Stimulated activated CD4-positive, alpha-beta T cell treated with anti-CD3 and anti-CD28 coated beads, Interleukin-15, amount 100 ng/mL, for 1 hour (primary cell): ENCODE measurements at regions not wholly inside any gene's neighbourhood (a gene's known extent, or its start where the extent isn't known, plus 50 kb on each side); places are given as distances from the start of the nearest gene placed in this dataset.

Experiments used
- DNase-seq, 2 donors: peaks; one replicate each; pipeline ENCODE4 v3.0.0-alpha.2; 2020; ENCODE audit warnings: low read depth in 1 of 2, low spot score in 1 of 2

DNA sequence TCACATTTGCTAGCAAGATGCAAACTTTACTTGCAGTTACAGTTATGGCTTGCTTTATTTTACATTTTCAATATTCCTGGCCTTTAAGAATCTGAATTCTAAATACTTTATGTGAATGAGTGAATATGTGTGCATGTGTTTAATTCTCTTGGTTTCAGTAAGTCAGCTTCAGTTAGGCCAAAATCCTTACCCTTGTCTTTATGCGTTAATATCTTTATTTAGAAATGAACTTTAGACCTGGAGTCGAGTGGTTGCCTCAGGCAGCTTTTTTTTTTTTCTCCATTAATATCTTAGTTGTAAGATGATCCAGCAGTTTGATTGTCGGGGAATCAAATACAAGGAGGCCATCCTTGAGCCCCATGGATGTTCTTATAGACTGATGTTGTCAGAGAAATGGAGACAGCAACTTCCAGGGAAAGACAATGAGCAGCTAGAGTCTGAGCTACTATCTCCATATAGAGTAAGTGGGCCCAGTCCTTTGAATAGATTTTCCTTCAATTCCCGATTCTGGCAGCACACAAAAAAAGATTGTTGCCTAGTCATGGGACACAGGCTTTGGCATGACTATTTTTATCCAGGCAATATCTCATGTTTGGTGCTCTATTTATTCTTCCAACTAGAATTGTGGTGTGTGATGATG lies 398.0 kb downstream of the DHX35 start:
- DNase-seq = no peak

DNA sequence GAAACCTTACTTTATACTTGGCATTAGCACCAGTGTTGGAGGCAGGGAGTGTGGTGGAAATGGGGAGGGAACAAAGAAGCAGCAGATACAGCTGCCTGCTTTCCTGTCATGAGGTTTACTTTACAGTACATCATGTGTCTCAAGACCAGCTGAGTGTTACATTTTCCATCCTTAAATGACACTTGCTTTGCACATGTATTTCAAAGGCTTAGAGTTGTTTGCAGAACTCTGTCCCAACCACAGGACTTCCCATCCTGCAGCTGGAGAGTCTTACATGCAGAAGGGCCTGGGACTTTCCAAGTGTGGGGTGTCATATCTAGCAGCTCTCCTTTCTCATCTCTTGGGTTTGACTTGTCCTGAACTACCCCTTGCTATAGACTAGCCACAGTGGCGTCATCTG lies 395.9 kb downstream of the DHX35 start:
- no peak for DNase-seq

DNA sequence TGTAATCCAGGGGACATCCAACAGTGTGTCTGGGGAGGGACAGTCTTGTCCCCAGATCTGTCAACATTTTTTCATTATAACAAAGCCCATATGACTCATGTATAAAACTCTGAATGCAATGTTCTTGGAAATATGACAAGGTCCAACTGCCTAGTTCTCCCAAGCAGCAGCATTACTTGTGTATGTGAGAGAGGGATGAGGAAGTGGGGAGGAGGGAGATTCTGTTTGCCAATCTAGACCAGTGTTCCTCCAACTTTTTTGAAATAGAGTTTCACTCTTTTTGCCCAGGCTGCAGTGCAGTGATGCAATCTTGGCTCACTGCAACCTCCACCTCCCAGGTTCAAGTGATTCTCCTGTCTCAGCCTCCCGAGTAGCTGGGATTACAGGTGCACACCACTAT lies 394.8 kb downstream of the DHX35 start:
- DNase-seq = no peak

DNA sequence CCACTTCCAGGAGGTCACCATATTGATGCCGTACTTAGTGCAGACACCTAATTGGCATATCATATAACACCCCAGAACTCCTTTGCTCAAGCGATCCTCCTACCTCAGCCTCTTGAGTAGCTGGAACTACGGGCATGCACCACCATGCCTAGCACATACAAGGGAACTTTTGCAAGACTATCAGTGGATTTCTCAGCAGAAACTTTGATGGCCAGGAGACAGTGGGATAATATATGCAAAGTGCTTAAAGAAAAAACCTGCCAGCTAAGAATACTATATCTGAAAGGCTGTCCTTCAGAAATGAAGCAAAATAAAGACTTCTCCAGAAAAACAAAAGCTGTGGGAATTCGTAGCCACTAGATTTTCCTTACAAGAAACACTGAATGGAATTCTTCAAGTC lies 387.1 kb downstream of the DHX35 start:
- DNase-seq = no peak

DNA sequence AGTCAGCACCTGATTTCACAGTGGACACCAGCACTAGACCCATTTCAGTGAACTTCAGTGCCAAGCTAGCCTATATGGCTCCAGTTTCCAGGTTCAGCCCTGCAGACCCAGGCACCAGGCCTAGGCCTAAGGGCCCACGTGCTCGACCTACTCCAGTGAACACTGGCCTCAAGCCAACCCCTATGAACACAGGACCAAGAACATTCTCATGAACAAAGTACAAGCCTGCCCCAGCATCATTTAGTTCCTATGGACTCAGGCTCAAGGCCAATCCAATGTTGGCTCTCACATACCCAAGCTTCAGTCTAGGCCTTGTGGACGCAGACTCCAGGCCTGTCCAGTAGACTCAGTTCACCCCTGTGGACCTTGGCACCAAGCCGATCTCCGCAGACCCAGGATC lies 385.5 kb downstream of the DHX35 start:
- DNase-seq = no peak

DNA sequence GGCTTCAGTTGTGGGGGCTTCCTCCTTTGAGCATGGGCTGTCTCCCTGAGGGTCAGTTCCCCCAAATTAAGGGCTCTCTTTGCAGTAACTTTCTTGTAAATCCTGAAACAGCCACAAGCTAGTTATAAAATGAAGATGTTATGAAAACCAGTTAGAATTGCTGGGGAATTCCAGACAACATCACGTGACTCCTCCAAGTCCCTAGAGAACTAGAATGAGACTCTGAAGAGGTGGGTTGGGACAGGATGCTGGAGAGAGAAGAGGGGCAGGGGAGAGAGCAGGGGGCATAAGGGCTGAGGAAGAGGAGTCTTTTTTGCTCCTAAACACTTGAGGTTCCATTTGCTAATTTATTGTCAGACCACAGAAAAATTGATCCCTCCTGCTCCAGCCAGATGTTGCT lies 380.3 kb downstream of the DHX35 start:
- no peak for DNase-seq

DNA sequence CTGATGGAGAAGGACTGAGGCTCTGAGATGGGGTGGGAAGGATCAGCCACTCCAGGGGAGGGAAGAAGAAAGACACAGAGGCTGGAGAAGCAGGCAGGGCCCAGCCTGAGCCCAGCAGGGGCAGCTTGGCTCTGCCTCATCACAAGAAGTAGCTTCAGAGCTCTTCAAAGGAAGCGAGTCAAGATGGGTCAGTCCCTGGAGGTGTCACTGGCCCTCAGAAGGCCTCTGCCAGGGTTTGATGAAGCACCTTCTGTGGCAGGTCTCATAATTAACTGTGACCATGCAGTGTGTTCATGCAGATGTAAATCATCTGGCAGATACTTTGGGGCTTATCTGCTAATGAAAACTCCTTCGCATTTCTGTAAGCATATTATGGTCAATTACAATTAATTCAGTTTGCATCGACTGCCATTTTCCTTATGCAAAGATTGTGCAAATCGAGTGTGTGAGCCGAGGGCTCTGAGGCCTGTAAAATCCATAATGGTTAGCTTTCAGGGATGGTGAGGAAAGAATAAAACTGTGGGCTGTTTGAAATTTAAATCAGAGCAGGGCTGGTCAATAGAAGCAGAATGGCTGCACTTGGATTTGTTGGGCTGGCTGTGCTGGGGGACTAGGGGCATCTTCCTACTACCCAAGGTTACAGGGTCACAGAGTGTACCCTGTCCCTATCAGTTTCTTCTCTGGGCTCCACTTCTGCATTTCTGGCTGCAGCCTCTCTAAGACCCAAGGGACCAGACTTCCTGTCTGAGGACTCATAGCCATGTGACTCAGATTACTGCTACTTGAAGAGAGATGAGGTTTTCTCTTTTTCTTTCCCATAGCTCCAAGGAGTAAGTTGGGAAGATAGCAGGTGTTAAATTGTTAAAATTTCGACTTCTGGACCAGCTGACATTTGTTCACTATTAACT lies 376.6 kb downstream of the DHX35 start:
- DNase-seq = no peak

DNA sequence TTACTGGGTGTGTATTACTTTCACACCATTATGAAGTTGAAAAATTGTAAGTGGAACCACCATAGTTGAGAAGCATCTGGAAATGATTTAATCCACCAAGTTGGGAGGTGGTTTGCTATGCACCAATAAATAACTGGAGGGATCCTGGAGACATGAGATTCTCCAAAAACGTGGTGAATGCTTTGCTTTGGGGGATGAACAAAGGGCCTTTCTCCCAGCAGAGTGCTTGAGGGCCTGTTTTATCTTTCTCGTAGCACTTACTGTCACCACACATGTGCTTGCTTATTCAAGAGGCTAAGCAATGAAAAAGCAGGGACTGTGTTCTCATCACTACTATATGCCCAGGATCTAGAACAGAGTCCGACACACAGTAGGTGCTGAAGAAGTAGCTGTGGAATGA lies 371.1 kb downstream of the DHX35 start:
- no peak for DNase-seq

DNA sequence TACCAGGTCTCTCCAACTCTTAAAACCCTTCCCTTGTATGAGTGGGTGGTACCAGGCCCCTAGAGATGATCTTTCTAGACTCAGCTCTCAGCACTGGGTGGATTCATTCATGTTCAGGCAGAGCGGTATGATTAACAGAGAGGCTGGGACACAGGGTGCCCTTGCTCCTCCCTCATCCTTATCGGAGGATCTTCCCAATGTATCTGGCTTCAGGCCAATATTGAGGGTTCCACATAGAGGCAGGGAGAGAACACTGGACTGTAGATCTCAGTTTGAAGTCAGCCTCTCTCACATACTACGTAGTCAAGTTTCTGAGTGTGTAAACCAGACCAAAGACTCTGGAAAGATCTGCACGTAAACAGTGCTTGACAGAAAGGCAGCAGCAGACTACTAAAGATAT lies 366.2 kb downstream of the DHX35 start:
- no peak for DNase-seq

DNA sequence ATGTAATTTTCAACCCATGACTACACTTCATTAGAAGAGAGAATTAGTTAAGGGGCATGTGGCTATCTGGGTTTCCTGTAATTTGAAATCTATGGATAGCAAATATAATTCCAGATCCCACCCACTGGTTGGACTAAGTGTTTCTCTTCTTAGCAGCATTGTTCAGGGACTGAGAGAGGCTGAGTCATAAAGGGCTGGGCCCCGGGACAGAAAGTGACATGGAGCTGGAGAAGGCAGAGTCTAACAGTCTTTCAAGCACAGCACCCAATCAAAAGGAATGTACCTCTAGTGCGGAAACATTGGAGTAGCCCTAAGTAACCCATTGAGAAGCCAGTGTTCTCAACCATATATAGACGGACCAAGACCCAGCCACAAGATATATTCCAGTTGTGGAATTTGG lies 363.9 kb downstream of the DHX35 start:
- no peak for DNase-seq

DNA sequence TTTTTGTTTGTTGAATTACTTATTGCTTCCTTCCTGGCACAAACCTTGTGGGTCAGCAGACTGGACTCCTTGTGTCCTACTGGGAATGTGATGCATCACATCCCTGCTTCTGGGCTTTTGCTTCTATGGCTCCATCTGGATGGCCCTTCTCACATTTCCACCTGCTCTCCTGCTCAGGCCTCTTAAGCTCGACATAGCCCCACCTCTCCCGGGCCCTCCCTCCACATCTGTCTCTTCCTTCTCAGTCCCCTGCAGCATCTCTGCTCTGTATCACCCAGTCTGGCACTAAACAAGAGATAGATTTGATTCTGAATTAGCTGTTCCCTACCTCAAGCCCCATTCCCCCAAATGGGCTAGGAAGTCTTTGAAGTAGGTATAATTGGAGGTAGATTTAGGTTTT lies 356.8 kb downstream of the DHX35 start:
- DNase-seq = no peak

DNA sequence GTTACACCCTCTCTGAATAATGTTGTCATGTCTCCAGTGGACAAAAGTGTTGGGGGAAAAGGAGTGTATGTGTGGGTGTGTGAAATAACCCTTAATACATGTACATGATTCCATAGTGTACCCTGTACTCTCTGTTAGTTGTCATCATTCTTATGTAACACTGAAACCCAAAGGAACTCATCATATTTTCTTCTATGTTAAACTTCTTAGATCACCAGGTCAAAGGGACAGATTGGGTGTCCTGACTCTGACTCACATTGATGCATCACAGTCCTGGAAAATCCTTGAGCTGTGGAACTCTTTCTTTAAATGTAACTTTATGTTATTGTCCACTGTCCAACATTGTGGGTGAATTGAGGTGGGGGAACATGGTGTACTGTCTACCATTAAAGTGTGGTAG lies 350.5 kb downstream of the DHX35 start:
- DNase-seq = no peak

DNA sequence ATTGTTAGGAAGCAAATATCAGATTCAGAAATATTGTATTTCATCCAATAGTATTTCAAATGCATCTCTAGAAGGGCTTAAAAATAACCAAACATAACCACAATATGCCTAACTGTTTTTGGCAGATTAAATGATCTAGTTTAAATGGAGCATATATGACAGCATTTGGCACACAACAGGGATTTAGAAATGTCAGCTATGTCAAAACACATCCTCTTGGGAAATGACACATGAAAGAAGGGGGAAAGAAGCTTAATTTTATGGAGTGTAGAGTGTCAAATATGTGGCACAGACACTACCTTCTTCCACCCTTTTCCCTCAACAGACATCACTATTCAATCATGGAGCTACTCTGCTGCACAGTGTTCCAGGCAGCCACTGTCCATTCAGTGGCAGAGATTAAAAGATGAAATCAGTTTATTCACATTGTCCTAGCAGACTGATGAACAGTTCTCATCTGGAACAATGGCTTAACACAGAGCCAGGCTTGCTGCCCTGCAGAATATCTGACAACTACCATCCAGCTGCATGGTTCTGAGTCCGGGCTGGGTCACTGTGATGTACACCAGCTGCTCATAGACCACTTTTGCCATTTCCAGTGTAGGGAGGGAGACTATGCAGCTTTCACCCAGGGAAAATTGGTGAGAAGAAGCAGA lies 349.8 kb downstream of the DHX35 start:
- DNase-seq = no peak

DNA sequence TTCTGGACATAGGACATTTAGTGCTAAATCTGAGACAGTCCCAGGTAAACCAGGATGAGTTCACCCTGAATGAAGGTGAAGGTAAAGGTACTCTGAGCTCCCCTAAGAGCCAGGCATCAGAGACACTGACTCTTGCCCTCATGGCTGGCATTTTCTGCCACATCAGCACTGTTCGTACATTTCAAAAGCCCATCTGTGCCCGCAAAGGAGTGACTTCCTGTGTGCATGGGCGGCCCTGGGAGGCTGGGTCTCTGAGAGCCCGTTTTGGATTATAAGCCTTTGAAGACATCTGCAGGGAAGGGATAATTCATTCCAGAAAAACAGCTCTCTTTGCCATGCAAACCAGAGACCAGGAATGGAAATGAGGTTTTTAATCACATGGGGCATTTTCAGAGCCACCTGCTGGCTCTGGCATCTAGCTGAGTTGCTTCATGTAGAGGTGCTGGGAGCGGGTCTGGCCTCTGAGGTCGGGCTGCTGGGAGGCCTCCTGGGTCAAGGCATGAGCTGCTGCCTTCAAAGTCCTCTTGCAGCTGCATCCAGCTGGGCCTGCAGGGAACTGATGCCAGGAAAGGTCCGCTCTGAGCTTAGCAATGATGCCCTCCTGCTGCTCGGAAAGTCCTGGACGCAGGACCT lies 348.3 kb downstream of the DHX35 start:
- DNase-seq = no peak

DNA sequence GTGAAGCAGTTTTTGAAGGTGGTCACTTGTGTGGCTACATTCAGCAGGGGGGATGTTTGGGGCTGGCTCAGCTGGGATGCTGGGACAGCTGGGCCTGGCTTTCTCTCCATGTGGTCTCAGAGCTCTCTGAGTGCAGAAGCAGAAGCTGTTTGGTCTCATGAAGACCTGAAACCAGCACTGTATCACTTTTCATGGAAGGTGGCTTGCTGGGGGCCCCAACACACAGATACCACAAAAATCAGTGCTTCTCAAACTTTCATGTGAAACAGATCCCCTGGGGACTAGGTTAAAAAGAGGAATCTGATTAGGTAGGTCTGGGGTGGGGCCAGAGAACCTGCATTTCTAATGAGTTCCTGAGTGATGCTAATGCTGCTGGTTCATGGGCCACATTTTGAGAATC lies 347.3 kb downstream of the DHX35 start:
- no peak for DNase-seq

DNA sequence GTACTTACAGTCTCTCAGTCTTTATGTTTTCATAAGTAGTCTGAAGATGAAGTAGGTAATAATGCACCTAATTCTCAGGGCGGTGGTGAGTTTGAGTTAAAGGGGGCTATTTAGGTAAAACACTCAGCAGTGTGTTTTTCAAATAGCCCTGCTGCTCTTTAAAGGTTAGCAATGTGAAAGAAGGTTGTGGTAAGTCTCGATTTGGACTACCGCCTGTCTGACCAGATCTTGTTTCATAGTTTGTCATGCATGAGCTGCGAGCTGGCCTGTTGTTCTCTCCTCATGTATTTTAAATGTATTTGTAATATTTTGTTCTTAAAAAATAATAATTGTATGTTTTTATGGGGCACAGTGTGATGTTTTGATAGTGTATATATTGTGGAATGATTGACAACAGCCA lies 340.2 kb downstream of the DHX35 start:
- DNase-seq = no peak

DNA sequence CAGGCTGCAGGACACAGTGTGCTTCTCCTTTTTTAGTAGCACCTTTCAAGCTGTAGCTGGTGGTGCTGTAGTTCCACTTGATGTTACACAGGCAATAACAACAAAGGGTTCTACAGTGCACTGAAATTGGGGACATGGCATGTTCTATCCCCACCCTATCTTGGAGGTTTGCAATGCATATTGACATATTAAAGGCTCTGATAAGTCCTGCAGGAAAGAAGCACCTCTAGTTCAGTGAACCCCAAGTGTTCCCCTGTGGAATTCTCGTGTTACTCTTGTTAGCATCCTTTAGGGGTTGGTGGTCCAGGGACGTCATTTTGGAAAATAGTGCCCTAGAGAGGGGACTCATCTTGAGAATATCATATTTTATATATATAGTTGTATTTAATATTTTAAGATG lies 337.6 kb downstream of the DHX35 start:
- no peak for DNase-seq

DNA sequence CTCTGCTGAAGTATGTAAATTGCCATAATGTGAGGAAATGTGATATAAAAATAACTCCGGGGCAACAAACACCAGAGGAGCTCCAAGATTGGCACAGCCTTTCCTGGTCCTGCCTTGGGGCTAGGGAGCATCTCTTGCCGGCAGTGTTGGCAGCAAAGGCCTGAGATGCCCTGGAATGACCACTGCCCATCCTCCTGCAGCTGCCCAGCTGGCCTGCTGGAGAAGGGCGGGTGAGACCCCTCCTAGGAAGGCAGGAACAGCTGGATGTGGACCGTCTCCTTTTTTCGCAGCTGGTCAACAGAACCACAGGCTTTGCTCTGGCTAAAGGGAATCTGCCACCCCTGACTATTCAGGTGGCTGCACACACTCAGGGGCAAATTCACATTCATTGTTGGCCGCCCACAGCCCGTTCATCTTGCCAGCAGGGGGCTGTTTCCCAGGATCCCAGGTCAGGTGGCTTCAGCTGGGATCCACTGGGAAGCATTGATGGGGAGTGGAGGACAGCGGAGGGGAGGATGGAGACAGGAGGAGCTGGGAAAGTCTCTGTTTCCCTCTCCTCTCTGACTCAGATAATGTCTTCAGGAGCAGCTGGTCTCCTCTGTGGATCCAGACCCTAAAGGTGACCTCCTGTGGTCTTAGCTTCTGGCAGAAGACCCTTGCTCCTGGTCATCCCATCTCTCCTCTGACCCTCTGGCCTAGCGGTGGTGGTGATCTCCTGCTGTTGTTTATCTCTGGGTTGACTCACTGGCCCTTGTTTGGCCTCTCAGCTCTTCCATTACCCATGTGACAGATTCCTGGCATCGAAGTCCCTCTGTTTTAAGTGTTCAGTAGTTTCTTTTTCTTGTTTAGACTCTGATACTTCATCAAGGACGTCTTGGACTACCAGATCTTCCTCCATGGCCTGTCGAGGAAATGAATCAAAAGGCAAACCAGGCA lies 336.7 kb downstream of the DHX35 start:
- no peak for DNase-seq

DNA sequence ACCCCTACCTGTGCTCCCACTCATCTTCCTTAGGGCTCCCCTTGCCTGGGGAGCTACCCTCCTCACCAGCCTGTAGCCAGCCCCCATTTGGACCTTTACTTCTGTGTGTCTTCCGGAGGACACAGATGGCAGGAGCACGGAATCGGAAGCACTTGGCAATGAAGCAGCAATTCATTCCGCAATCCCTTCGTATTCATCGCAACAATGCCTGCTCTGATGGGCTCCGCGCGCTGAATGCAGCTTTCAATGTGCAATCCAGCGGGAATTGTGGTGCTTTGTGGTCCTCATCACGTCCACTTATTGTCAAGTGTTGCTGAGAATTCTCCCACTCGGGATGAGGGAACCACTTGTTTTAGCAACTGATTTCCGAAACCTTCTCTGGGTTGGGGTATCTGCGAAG lies 336.0 kb downstream of the DHX35 start:
- DNase-seq = no peak

DNA sequence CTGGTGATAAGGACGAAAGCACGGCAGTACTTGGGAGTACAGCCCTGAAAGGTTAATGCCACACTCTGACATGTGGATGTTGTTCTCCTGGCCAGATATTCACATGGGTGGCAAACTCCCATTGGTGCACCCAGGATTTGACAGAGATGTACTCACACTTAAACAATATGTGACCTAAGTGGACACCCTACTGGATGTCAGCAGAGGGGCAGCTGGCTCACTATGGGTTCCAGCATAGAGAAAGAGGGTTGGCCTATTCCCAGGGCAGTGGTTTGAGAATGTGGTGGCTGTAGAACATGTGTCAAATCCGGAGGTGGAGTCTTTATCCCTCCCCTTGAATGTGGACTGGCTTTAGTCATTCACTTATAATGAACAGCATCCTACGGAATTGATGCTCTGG lies 333.2 kb downstream of the DHX35 start:
- no peak for DNase-seq
